GM23338 (cell line): ENCODE measurements at regions not wholly inside any gene's neighbourhood (a gene's known extent, or its start where the extent isn't known, plus 50 kb on each side); places are given as distances from the start of the nearest gene placed in this dataset.

ENCODE experiments used
- ATAC-seq: fragments of 200-7000 bp; cut with Tn5 transposase; 3 replicates; pipeline ENCODE4 v1.9.1; 2020
- DNase-seq: peaks from one replicate; pipeline ENCODE4 v3.0.0-alpha.2; 2015; ENCODE audit warnings: low spot score
- H2AFZ ChIP-seq: fragments of 200-600 bp; sonication (generic); 2 replicates; pipeline ENCODE4 v1.8.0; 2016; ENCODE audit warnings: antibody characterized with exemption, mild to moderate bottlenecking, moderate library complexity
- H3F3A ChIP-seq: fragments of 200-600 bp; sonication (generic); replicated peaks from 2 replicates; pipeline ENCODE4 v1.8.0; 2017; ENCODE audit warnings: antibody characterized with exemption, mixed run types, low read depth
- H3K27ac ChIP-seq: fragments of 200-600 bp; sonication (generic); 2 replicates; pipeline ENCODE4 v1.6.1; 2016; ENCODE audit warnings: low read depth
- H3K27me3 ChIP-seq: fragments of 200-600 bp; sonication (generic); 2 replicates; pipeline ENCODE4 v1.8.0; 2016; ENCODE audit warnings: mild to moderate bottlenecking, mixed run types, moderate library complexity; ENCODE audit not compliant: insufficient read depth
- H3K36me3 ChIP-seq: fragments of 200-600 bp; sonication (generic); 2 replicates; pipeline ENCODE4 v1.8.0; 2016; ENCODE audit warnings: mild to moderate bottlenecking; ENCODE audit not compliant: insufficient read depth
- H3K4me1 ChIP-seq: fragments of 200-600 bp; sonication (generic); 2 replicates; pipeline ENCODE4 v1.8.0; 2016; ENCODE audit warnings: mild to moderate bottlenecking, moderate library complexity; ENCODE audit not compliant: insufficient read depth
- H3K4me2 ChIP-seq: fragments of 200-600 bp; sonication (generic); 2 replicates; pipeline ENCODE4 v1.7.1; 2017; ENCODE audit warnings: mixed run types
- H3K4me3 ChIP-seq: fragments of 200-600 bp; sonication (generic); 2 replicates; pipeline ENCODE4 v1.6.1; 2016; ENCODE audit warnings: mixed run types
- H3K79me2 ChIP-seq: fragments of 200-600 bp; sonication (generic); replicated peaks from 2 replicates; pipeline ENCODE4 v1.8.0; 2017; ENCODE audit warnings: mild to moderate bottlenecking; ENCODE audit not compliant: insufficient read depth
- H3K9me2 ChIP-seq: fragments of 200-600 bp; sonication (generic); 2 replicates; pipeline ENCODE4 v1.8.0; 2017; ENCODE audit not compliant: insufficient read depth
- H4K20me1 ChIP-seq: fragments of 200-600 bp; sonication (generic); replicated peaks from 2 replicates; pipeline ENCODE4 v1.8.0; 2017; ENCODE audit warnings: mild to moderate bottlenecking; ENCODE audit not compliant: insufficient read depth
- H3K27ac Mint-ChIP-seq: 2 replicates; pipeline ENCODE4 v1.8.0; 2020; ENCODE audit warnings: inconsistent platforms, mild to moderate bottlenecking, moderate library complexity, mixed read lengths
- H3K27me3 Mint-ChIP-seq: 3 replicates; pipeline ENCODE4 v1.8.0; 2022; ENCODE audit warnings: low read depth, mild to moderate bottlenecking, moderate library complexity, mixed read lengths, inconsistent platforms; ENCODE audit not compliant: insufficient read depth, poor library complexity
- H3K36me3 Mint-ChIP-seq: 3 replicates; pipeline ENCODE4 v1.8.0; 2021; ENCODE audit warnings: low read depth, mild to moderate bottlenecking, inconsistent platforms, moderate library complexity, mixed read lengths
- H3K4me1 Mint-ChIP-seq: 3 replicates; pipeline ENCODE4 v1.8.0; 2020; ENCODE audit warnings: mild to moderate bottlenecking, inconsistent platforms, mixed read lengths
- H3K4me3 Mint-ChIP-seq: 3 replicates; pipeline ENCODE4 v1.8.0; 2021; ENCODE audit warnings: moderate library complexity, mild to moderate bottlenecking, inconsistent platforms, mixed read lengths
- H3K9me3 Mint-ChIP-seq: 3 replicates; pipeline ENCODE4 v1.8.0; 2020; ENCODE audit warnings: moderate library complexity, mild to moderate bottlenecking, inconsistent platforms, mixed read lengths
- CTCF ChIP-seq, 2 experiments: fragments of 200-600 bp in 1 of 2; sonication (generic) in 1 of 2; conservative IDR thresholded peaks; 2 replicates each; pipeline versions ENCODE4 v1.5.1 to v1.6.1; 2016 to 2017; ENCODE audit warnings: antibody characterized with exemption in 2 of 2, low read depth in 2 of 2, mild to moderate bottlenecking in 2 of 2, moderate library complexity in 1 of 2
- ETS1 ChIP-seq: IDR thresholded peaks from 2 replicates; pipeline ENCODE4 v1.6.1; 2016; ENCODE audit warnings: antibody characterized with exemption
- EZH2 ChIP-seq: fragments of 200-600 bp; sonication (generic); IDR thresholded peaks from one replicate; pipeline ENCODE4 v1.8.0; 2017; ENCODE audit warnings: antibody characterized with exemption, mild to moderate bottlenecking, low read depth; ENCODE audit not compliant: unreplicated experiment
- POLR2AphosphoS5 ChIP-seq: IDR thresholded peaks from 2 replicates; pipeline ENCODE4 v1.6.1; 2016; ENCODE audit warnings: antibody characterized with exemption, low read depth
- ZNF114 ChIP-seq: fragments of 250-450 bp; sonication (Bioruptor Pico); IDR thresholded peaks from 2 replicates; pipeline ENCODE4 v1.5.0; 2020; ENCODE audit warnings: mild to moderate bottlenecking, moderate library complexity

GRCh38 chr10:43778571-43778970 lies 129.9 kb upstream of the ZNF32 start (continued):
- TF ChIP-seq CTCF (conservative IDR thresholded peaks at IDR 0.05; ENCODE audit: low read depth in 2 of 2) (no peak), EZH2 (no peak)

GRCh38 chr10:43775384-43775783 lies 126.7 kb upstream of the ZNF32 start:
- Mint-ChIP-seq H3K4me1 (no peaks in the 10 kb centered on the region), H3K4me3 (no peak overlapping the region), H3K27ac (no peak overlapping the region), H3K27me3 (no peaks in the 10 kb centered on the region), H3K36me3 (no peaks in the 10 kb centered on the region), H3K9me3 (no peaks in the 10 kb centered on the region; the same call in 2 of the 3 replicates)
- Histone ChIP-seq H3K4me2 (no peak overlapping the region), H3F3A (no peaks in the 10 kb centered on the region), H3K27me3 (no peaks in the 10 kb centered on the region), H2AFZ (no peak overlapping the region), H3K36me3 (no peaks in the 10 kb centered on the region), H3K4me1 (no peaks in the 10 kb centered on the region), H3K79me2 (no peaks in the 10 kb centered on the region), H3K27ac (no peak overlapping the region), H3K4me3 (no peak overlapping the region), H4K20me1 (no peaks in the 10 kb centered on the region), H3K9me2 (peaks cover 3% of the 10 kb centered on the region; the same call in 1 of the 2 replicates)
- ATAC-seq: no peak
- no peak for DNase-seq
- TF ChIP-seq POLR2AphosphoS5 (no peak), ETS1 (no peak), ZNF114 (CRISPR knock-in tag) (no peak)

GRCh38 chr10:43774234-43774769 lies 125.6 kb upstream of the ZNF32 start:
- no peak for TF ChIP-seq ETS1
- no peak overlapping the region for H2AFZ ChIP-seq
- Mint-ChIP-seq H3K27me3 (no peaks in the 10 kb centered on the region), H3K4me1 (no peaks in the 10 kb centered on the region), H3K4me3 (no peak overlapping the region), H3K36me3 (no peaks in the 10 kb centered on the region), H3K9me3 (no peaks in the 10 kb centered on the region; the same call in 2 of the 3 replicates), H3K27ac (no peak overlapping the region)
- H3K9me2 ChIP-seq: peaks cover 3% of the 10 kb centered on the region; the same call in 1 of the 2 replicates
- H3K79me2 ChIP-seq: no peaks in the 10 kb centered on the region
- no peak overlapping the region for H3K4me2 ChIP-seq
- no peaks in the 10 kb centered on the region for H3K27me3 ChIP-seq
- no peaks in the 10 kb centered on the region for H3K36me3 ChIP-seq
- H4K20me1 ChIP-seq: no peaks in the 10 kb centered on the region
- no peaks in the 10 kb centered on the region for H3K4me1 ChIP-seq
- ATAC-seq (no peak), DNase-seq (no peak)
- H3F3A ChIP-seq: no peaks in the 10 kb centered on the region
- no peak overlapping the region for H3K27ac ChIP-seq
- no peak overlapping the region for H3K4me3 ChIP-seq
